CD4-positive, alpha-beta T cell treated with Interleukin-1 beta for 1 hour (primary cell): ENCODE measurements at regions not wholly inside any gene's neighbourhood (a gene's known extent, or its start where the extent isn't known, plus 50 kb on each side); places are given as distances from the start of the nearest gene placed in this dataset.
A peak's percentile ranks its signal among the peaks of the same experiment; 100 is the strongest.
"Not testable (repeated sequence)": the region's sequence is repeated elsewhere in the genome, so short reads cannot be mapped to it uniquely, and the experiment has no call there.

Source experiments
- DNase-seq, 2 donors: peaks; one replicate each; pipeline ENCODE4 v3.0.0-alpha.2; 2020 to 2022

DNA sequence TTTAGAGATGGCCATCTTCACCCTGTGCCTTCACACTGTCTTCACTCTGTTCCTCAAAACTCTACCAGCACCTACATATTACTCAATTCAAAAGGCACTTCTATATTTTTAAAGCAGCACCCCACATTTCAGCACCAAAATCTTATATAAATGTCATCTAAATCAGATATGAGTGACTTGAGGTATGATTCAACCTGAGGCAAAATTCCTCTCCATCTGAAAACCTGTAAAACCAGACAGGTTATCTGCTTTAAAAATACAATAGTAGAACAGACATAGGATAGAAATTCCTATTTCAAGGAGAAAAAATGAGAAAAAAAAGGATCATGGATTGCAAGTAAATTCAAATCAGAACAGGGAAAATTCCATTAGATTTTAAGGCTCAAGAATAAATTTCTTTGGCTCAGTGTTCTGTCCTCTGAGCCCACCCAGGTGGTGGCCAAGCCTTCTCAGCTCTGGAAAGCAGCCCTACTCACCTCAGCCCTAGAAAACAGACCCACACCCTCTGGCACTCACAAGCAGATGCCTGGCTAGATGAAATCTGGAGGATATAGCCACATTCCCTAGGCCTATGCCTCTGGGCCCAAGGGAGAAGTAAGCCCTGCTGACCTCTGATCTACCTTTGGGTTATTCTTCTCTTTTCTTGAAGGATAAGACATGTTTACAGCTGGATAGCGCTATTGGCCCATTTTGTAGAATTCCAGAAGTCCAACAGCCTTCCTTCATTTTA, 211.1 kb upstream of the XIST start:
- DNase-seq, result no peak

DNA sequence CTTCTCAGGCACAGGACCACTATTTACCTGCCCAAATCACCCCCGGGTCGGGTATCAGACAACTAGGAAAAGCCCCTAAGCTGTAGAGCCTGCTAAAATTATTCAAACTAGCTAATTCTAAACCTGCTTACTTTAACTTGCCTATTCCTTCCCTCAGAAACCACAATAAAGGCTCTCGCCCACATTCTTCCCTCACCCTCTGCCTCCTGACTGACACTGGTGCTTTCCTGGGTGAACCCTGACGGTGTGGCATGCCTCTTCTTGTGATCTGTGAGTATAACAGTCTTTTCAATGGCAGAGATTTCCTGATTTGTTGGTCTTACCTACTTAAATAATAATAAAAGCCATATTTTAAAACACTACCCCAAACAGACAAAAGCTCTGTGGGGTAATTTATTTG, 209.4 kb upstream of the XIST start:
- no peak for DNase-seq

DNA sequence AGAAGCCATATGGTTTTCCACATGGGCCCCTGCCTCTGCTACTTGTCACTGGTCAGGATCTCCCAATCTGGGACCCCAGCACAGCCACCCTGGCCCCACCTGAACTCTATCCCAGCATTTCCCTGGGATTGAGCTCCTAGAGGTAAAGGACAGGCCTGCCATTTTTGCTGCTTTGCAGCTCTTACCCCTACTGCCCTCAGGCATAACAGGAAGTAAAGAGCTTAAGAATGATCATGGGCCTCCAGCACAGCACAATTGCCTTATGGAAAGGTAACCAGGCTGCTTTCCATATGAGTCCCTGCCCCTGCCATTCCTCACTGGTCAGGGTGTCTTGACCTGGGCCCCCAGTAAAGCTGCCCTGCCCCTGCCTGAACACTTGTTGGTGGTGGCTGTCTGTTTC, 196.6 kb upstream of the XIST start:
- DNase-seq, result no peak

DNA sequence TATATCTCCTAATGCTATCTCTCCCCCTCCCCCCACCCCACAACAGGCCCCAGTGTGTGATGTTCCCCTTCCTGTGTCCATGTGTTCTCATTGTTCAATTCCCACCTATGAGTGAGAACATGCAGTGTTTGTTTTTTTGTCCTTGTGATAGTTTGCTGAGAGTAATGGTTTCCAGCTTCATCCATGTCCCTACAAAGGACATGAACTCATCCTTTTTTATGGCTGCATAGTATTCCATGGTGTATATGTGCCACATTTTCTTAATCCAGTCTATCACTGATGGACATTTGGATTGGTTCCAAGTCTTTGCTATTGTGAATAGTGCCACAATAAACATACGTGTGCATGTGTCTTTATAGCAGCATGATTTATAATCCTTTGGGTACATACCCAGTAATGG, 181.6 kb upstream of the XIST start:
- not testable (repeated sequence) for DNase-seq

DNA sequence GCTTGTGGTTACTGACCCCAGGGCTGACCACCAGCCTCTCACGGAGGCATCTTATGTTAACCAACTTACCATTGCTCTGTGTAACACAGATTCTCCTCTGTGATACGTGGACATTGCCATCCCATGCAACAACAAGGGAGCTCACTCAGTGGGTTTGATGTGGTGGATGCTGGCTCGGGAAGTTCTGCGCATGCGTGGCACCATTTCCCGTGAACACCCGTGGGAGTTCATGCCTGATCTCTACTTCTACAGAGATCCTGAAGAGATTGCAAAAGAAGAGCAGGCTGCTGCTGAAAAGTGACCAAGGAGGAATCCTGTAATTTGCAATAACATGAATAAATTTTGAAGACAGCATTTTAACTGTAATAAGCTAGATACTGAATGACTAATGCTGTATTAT, 179.0 kb upstream of the XIST start:
- not testable (repeated sequence) for DNase-seq

DNA sequence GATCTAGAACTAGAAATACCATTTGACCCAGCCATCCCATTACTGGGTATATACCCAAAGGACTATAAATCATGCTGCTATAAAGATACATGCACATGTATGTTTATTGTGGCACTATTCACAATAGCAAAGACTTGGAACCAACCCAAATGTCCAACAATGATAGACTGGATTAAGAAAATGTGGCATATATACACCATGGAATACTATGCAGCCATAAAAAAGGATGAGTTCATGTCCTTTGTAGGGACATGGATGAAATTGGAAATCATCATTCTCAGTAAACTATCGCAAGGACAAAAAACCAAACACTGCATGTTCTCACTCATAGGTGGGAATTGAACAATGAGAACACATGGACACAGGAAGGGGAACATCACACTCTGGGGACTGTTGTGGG, 178.3 kb upstream of the XIST start:
- DNase-seq, result not testable (repeated sequence)

DNA sequence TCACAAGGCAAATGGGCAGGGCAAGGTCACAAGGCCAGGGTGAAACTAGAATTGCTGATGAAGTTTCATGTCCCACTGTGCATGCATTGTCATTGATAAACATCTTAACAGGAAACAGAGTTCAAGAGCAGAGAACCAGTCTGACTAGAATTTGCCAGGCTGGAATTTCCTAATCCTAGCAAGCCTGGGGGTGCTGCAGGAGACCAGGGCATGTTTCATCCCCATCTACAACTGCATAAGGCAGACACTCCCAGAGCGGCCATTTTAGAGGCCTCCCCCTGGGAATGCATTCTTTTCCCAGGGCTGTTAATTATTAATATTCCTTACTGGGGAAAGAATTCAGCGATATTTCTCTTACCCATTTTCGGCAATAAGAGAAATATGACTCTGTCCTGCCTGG, 172.6 kb upstream of the XIST start:
- DNase-seq, result not testable (repeated sequence)

DNA sequence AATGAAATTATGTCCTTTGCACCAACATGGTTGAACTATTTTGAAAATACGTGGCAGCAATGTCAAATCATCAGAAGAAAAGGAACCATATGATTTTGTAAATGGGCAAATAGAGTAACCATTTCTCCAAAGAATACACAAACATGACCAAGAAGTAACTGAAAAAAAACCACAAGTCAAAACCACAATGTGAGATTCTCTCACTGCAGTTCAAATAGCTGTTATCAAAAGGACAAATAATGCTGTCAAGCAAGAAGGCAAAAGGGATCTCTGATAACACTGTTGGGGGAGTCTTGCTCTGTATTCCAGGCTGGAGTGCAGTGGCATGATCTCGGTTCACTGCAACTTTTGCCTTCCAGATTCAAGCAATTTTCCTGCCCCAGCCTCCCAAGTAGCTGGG, 170.7 kb upstream of the XIST start:
- no peak for DNase-seq

DNA sequence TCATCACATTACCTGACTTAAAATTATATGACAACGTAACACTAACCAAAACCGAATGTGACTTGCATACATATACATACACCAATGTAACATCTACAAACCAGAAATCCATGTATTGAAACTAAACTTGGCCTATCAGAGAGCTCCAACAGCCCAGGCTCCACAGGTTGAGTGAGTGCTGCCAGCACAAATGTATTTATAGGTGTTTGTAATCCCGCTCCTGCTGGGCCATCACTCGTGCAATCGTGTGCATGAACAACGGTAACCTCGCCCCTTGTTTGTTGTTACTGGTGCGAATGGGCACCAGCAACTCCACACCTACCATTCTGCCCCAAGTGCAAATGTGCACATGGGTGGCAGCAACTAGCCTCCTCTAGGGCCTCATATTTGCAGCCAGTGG, 165.7 kb upstream of the XIST start:
- DNase-seq, result no peak

DNA sequence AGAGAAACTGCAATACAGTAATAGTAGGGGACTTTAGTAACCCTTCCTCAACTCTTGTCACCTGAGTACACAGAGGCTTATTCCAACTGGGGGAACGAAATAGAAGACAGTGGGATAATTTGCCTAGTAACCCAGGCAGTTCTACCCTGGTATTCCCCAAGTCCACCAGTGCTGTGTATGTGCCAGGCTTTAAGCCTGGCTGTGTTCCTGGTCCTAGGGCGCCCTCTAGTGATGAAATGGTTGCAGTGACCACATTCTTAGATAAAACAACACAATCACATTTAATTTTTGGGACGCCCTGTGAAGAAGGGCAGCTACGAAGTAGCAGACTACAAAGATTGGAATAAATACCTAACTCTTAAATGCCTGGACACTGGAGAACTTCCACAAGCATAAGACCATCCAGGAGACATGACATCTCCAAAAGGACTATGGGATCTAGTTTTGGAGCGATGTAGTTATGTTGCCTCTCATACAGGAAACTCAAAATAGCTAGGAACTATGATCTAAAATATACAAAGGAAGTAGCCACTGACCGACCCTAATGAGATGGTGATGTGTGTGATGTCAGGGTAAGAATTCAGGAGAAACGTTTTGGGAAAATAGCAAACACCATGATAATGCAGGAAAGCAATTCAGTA, 163.0 kb upstream of the XIST start:
- DNase-seq, result peak; percentile 63 to 68

DNA sequence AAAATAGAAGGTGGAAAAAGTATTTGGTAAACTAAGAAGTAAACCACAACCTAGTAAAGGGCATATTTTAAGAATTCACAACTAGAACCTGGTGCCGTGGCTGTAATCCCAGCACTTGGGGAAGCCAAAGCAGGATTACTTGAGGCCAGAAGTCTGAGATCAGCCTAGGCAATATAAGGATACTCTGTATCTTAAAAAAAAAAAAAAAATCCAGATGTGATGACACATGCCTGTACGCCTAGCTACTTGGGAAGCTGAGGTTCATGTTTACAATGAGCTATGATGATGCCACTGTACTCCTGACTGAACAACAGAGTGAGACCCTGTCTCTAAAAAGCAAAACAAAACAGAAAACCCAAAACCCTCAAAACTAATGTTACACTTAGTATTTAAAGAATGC, 156.5 kb upstream of the XIST start:
- no peak for DNase-seq

DNA sequence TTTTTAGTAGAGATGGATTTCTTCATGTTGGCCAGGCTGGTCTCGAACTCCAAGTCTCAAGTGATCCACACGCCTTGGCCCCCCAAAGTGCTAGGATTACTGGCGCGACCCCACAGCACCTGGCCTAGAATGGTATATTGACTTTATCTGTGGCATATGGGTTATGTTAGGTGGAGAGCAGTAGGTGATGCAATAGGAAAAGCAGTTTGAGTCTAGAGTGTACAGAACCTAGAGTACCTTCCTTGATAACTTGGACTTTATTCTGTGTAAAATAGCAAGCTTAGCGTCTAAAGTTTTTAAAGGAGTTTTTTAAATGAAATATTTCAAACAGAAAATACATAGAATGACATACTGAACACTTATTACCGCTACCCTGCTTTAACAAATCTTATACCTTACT, 139.5 kb upstream of the XIST start:
- no peak for DNase-seq

DNA sequence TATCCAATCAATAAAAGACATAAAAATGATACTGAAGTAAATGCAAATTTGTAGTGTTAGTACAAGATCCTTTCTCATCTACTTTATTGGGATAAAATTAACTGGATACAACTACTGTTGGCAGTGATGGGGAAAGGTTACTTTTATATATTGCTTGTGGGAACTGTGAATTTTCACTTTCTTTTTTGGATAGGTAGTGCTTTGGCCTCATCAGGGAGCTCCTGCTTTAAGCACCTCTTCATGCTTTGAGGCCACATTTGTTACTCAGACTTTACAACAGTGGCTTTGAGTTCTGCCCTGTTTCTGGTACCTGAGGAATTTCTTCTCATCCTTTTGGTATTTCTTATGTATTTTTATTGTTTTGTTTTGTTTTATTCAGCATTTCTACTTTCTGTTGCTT, 134.7 kb upstream of the XIST start:
- no peak for DNase-seq

DNA sequence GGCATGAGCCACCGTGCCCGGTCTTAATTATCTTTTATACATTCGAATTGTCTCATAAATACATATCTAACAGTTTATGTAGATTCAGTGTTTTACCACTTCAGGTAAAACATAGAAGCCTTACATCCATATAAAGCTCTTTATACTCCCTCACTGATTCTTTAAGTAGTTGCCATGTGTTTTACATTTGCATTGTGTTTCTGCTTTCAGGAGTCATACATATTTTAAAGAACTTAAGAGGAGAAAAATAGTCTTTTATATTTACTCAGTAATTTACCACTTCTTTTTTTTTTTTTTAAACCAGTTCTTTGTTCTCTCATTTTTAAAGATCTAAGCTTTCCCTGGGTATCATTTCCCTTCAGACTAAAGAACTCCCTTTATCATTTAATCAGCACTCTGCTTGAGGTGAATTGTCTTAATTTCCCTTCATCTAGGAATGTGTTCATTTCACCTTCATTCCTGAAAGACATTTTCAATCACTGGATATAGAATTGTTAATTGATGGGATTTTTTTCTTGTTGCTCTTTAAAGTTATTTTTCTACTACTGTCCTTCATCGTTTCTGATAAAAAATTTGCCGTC, 127.1 kb upstream of the XIST start:
- DNase-seq, result no peak

DNA sequence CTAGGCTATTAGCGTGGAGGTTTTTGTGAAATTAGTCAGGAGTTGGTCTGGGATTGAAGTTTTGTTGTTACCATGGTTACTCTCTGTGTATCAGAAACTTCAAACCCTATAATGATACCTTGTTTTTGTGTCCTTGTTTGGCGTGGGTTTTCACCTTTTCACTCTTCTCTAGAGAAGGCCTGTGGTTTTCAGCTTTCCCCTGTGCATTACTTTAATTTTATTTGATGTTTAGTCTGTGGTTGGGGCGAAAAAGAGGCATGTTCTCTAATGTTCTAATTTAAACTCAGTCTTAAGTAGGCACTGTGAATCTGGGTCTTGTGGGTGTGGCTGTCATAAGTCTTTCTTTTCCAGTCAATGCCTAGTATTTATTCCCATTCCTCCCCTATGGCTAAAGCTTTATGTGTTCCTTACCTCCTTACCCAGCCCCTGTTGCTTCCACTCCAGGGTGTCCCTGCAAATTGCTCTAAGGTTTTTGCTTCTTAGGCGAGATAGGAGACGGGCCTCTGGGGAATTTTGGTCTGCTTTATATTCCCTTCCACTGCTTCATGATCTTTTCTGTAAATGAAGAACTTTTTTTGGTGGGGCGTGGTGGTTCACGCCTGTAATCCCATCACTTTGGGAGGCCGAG, 125.1 kb upstream of the XIST start:
- peak; percentile 7 to 67 for DNase-seq

DNA sequence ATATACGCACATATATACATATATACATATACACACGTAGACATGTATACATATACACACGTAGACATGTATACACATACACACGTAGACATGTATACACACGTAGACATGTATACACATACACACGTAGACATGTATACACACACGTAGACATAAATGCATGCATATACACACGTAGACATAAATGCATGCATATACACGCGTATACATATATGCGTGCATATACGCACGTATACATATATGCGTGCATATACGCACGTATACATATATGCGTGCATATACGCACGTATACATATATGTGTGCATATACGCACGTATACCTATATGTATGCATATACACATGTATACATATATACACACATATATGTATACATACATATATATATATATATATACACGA, 114.9 kb upstream of the XIST start:
- DNase-seq, result not testable (repeated sequence)

DNA sequence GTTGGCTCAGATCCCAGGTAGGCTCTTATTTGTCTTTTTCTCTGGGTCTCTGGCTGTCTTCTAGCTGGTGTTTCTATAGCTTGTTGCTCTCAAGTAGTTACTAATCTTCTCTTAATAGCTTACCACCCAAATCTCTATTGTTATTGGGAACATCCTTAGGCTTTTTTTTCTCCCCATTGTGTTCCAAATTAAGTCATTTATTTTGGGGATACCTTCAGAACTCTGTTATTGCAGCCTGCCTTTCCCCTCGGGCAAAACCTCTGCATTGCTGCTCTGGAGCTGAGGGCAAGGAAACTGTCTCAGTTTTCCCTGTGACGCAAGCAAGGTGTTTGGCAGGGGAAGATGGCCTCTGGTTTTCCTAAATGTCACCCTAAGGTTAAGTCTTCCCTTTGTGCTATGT, 113.3 kb upstream of the XIST start:
- DNase-seq, result no peak

DNA sequence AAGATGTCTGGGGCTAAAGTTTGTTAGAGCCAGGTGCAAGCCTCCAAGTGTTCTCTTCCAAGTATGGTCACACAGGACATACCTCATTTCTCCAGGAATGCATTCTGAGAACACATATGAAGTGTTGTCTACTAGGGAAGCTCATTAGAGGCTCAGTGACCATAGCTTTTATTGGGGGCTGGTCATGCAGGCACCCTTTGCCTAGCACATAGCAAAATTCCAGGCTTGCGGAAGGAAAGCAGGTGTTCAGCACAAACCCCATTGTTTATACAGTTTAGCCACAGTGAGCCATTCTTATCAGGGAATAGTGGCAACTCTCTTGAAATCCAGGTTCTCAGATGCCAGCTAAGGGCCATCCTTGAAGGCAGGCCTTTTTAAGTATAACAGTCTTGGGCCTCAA, 112.1 kb upstream of the XIST start:
- DNase-seq, result no peak

DNA sequence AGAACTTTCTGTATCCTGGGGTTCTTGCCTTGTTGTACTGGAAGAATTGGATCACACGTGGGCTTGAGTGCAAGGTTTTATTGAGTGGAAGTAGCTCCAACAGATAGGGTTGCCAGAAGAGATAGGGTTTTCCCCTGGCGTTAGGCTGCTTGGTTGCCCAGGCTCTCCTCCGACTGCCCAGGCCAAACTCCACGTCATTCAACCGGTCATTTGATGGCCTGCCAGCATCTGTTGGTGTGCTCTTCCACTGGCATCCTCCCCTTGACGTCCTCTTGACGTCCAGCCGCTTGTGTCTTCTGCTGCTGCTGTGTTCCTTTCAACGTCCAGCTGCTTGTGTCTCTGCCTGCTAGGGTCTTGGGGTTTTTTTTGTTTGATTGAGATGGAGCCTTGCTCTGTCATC, 111.2 kb upstream of the XIST start:
- no peak for DNase-seq

DNA sequence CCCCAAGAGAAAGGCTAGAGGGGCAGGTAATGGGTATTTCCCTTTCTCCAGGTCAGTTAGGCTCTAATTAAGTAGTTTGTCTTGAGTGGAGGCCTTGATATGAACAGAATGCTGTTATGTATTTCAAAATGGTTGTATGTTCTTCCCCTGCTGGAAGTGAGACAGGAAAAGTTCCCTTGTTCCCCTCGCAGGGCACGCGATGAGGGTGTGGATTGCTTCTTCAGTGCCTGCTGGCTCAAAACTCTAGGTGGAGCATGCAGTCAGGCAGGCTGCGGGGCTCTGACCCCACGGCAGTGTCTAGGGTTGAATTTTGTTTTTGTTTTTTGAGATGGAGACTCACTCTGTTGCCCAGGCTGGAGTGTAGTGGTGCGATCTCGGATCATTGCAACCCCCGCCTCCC, 110.4 kb upstream of the XIST start:
- DNase-seq, result no peak

DNA sequence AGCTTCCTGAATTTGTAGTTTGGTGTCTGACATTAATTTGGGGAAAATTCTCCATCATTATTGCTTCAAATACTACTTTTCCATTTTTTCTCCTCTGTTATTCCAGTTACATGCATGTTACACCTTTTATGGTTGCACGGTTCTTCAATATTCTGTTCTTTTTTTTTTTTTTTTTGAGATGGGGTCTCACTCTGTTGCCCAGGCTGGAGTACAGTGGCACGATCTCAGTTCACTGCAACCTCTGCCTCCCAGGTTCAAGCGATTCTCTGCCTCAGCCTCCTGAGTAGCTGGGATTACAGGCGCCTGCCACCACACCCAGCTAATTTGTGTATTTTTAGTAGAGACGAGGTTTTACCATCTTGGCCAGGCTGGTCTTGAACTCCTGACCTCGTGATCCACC, 109.4 kb upstream of the XIST start:
- DNase-seq, result not testable (repeated sequence)

DNA sequence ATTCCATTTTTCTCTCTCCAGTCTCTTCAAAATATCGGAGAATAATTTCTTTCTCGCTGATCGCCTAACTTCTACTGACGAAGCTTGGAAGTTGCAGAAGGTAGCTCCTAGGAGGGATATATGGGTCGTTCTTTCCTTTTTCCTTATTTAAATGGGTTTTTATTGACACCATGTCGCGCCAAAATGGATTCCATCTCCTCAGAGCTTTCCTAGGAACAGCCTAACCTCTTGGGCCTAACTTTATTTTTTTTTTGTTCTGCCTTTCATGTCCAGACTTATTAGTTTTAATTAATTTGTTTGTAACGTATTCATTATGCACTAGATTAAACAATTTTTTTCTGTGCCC, 92.0 kb upstream of the XIST start:
- no peak for DNase-seq

DNA sequence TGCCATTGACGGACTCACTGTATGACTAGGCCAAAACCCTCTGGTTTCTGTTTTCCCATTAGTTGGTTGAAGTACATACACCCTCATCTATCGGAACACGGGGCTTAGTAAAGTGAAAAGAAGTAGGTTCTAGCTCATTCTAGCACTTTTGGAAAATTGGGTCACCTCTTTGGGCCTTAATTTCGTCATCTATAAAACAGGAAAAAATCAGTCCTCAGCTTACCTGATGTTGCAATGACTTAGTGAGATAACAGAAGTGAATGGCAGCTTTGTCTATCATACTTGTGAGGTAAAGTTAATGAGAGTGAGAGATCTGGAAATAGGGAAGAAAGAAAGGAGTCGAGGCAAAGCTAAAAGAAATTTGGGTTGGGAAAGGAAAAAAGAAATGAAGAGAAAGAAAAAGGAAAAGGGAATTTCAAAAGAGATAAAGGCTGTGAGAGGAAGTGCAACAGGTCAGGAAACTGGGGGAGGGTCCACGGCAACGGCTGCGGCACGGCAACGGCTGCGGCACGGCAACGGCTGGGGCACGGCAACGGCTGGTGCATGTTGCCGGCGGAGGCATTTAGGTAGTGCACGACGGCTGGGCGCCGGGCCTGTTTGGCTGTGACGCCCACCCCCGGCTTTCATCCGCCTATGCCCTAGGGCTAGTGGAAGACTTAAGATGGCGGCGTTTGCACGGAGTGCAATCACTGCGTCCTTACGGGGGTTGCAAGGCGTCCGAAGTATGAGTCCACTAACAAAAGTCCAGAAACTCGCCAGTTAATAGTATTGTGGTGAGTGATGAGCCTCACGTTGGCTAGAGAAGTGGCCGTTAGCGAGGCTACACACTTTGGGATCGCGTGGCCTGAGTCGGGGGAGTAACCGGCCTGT, 91.4 kb upstream of the XIST start:
- peak; percentile 85 to 90 for DNase-seq
